HFFc6 (cell line): ENCODE measurements at regions not wholly inside any gene's neighbourhood (a gene's known extent, or its start where the extent isn't known, plus 50 kb on each side); places are given as distances from the start of the nearest gene placed in this dataset.
"Not testable (repeated sequence)": the region's sequence is repeated elsewhere in the genome, so short reads cannot be mapped to it uniquely, and the experiment has no call there.

Source experiments
- DNase-seq: peaks from one replicate; pipeline ENCODE4 v3.0.0-alpha.2; 2018
- H3K27ac Mint-ChIP-seq: 2 replicates; pipeline ENCODE4 v1.8.0; 2020; ENCODE audit warnings: mild to moderate bottlenecking, mixed read lengths
- H3K27me3 Mint-ChIP-seq: 2 replicates; pipeline ENCODE4 v1.8.0; 2021; ENCODE audit warnings: mild to moderate bottlenecking, moderate library complexity, mixed read lengths; ENCODE audit not compliant: insufficient read depth
- H3K36me3 Mint-ChIP-seq: 2 replicates; pipeline ENCODE4 v1.8.0; 2021; ENCODE audit warnings: low read depth, mixed read lengths
- H3K4me1 Mint-ChIP-seq: 2 replicates; pipeline ENCODE4 v1.8.0; 2020; ENCODE audit warnings: low read depth, mixed read lengths
- H3K4me3 Mint-ChIP-seq: 2 replicates; pipeline ENCODE4 v1.8.0; 2020; ENCODE audit warnings: mild to moderate bottlenecking, moderate library complexity, mixed read lengths
- H3K9me3 Mint-ChIP-seq: 2 replicates; pipeline ENCODE4 v1.8.0; 2020; ENCODE audit warnings: mild to moderate bottlenecking, mixed read lengths
- TF ChIP-seq, protein P1 (sequence below): fragments of 200-600 bp; sonication (generic); IDR thresholded peaks from 2 replicates; pipeline ENCODE4 v1.5.0; 2021; ENCODE audit warnings: antibody characterized with exemption, mild to moderate bottlenecking

DNA sequence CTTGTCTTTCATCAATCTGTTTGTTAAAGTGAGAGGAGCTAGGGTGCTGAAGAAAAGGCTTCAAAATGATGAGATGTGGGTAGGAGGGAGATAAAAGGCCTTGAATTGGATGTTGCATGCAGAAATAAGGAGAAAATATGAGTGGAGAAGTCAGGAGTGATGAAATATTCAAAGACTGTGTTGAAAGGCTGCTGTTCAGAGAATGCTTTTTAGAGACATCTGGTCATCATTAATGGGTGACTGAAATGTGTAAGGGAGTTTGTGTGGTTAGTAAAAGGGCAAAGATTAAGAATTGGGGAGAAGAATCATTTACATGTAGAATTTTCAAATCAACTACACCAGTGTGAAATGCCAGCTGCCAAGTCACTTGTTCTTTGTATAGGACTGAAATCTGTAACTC is 383.9 kb downstream of the MAT2B start:
- H3K27ac Mint-ChIP-seq: peak overlapping the region; percentile 44
- no peaks in the 10 kb centered on the region; the same call in 1 of the 2 replicates for H3K9me3 Mint-ChIP-seq
- H3K27me3 Mint-ChIP-seq: no peaks in the 10 kb centered on the region; the same call in 1 of the 2 replicates
- H3K36me3 Mint-ChIP-seq: peaks cover 5% of the 10 kb centered on the region; the same call in 1 of the 2 replicates
- peak; percentile 46 for DNase-seq
- H3K4me1 Mint-ChIP-seq: peaks cover 46% of the 10 kb centered on the region
- no peak overlapping the region; the same call in 1 of the 2 replicates for H3K4me3 Mint-ChIP-seq
- TF ChIP-seq, protein P1, sequence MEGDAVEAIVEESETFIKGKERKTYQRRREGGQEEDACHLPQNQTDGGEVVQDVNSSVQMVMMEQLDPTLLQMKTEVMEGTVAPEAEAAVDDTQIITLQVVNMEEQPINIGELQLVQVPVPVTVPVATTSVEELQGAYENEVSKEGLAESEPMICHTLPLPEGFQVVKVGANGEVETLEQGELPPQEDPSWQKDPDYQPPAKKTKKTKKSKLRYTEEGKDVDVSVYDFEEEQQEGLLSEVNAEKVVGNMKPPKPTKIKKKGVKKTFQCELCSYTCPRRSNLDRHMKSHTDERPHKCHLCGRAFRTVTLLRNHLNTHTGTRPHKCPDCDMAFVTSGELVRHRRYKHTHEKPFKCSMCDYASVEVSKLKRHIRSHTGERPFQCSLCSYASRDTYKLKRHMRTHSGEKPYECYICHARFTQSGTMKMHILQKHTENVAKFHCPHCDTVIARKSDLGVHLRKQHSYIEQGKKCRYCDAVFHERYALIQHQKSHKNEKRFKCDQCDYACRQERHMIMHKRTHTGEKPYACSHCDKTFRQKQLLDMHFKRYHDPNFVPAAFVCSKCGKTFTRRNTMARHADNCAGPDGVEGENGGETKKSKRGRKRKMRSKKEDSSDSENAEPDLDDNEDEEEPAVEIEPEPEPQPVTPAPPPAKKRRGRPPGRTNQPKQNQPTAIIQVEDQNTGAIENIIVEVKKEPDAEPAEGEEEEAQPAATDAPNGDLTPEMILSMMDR: no peak

GRCh38 chr5:163890261-163890660 is 384.8 kb downstream of the MAT2B start:
- Mint-ChIP-seq H3K27me3 (no peaks in the 10 kb centered on the region; the same call in 1 of the 2 replicates), H3K4me3 (no peak overlapping the region), H3K27ac (no peak overlapping the region), H3K9me3 (no peaks in the 10 kb centered on the region; the same call in 1 of the 2 replicates), H3K36me3 (peaks cover 6% of the 10 kb centered on the region; the same call in 1 of the 2 replicates), H3K4me1 (peaks cover 55% of the 10 kb centered on the region)
- TF ChIP-seq, protein P1: no peak
- DNase-seq: no peak

DNA sequence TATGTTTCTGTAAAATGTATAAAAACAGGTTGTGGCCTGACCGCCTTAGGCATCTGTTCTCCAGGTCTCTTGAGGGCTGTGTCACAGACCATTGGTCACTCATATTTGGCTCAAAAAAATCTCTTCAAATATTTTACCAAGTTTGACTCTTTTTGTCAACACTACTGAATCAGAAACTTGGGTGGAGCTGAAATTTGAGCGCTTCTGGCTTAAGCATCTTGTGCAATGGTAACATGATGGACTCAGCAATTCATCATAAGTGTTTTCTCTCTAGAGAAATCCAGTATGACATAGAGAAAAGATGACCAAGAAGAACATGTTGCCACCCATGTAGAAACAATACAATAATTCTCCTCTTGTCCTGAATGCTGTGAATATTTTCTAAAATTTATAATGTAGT is 387.9 kb downstream of the MAT2B start:
- H3K27ac Mint-ChIP-seq: no peak overlapping the region
- TF ChIP-seq, protein P1: no peak
- DNase-seq: no peak

DNA sequence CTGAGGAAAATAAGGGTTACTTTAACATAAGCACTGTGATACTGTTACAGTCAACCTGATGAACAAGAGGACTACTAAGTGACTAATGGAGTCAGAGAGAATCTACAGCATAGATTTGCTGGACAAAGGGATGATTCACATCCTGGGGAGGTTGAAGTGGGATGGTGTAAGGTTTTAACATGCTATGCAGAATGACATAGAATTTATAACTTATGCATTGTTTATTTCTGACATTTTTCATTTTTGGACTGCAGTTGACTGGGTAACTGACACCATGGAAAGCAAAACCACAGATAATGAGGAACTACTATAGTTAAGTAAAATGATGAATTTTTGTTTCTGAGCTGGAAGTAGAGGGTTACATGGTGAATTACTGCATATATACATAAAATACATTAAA is 389.2 kb downstream of the MAT2B start:
- DNase-seq: peak; percentile 53
- Mint-ChIP-seq H3K36me3 (peaks cover 12% of the 10 kb centered on the region), H3K4me1 (peaks cover 52% of the 10 kb centered on the region), H3K27me3 (no peaks in the 10 kb centered on the region), H3K9me3 (no peaks in the 10 kb centered on the region; the same call in 1 of the 2 replicates), H3K27ac (peak overlapping the region; percentile 3; the same call in 1 of the 2 replicates), H3K4me3 (no peak overlapping the region)
- TF ChIP-seq, protein P1: no peak

More for the DNA sequence above, 387.9 kb downstream of the MAT2B start:
- no peak overlapping the region for H3K4me3 Mint-ChIP-seq
- H3K4me1 Mint-ChIP-seq: peaks cover 60% of the 10 kb centered on the region
- H3K36me3 Mint-ChIP-seq: peaks cover 12% of the 10 kb centered on the region
- H3K27me3 Mint-ChIP-seq: no peaks in the 10 kb centered on the region
- H3K9me3 Mint-ChIP-seq: no peaks in the 10 kb centered on the region; the same call in 1 of the 2 replicates

- Mint-ChIP-seq H3K4me1 (peaks cover 47% of the 10 kb centered on the region), H3K9me3 (peaks cover 17% of the 10 kb centered on the region), H3K27ac (no peak overlapping the region), H3K36me3 (peaks cover 17% of the 10 kb centered on the region), H3K27me3 (no peaks in the 10 kb centered on the region), H3K4me3 (no peak overlapping the region)
- TF ChIP-seq, protein P1: no peak
- DNase-seq: no peak
These were observed 393.5 kb downstream of the MAT2B start for GRCh38 chr5:163898873-163899272.

DNA sequence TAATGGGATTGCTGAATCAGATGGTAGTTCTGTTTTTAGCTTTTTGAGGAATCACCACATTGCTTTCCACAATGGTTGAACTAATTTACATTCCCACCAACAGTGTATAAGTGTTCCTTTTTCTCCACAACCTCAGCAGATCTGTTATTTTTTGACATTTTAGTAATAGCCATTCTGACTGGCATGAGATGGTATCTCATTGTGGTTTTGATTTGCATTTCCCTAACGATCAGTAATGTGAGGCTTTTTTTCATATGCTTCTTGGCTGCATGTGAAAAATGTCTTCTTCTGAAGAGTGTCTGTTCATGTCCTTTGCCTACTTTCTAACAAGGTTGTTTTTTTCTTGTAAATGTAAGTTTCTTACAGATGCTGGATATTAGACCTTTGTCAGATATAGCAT is 402.4 kb downstream of the MAT2B start:
- H3K27me3 Mint-ChIP-seq, H3K27ac Mint-ChIP-seq, H3K4me3 Mint-ChIP-seq: not testable (repeated sequence)

More for the DNA sequence above, 402.4 kb downstream of the MAT2B start:
- H3K36me3 Mint-ChIP-seq, H3K9me3 Mint-ChIP-seq, DNase-seq: not testable (repeated sequence)
- H3K4me1 Mint-ChIP-seq: peaks cover 34% of the 10 kb centered on the region; the same call in 1 of the 2 replicates
